Urothelium cell line (cell line): ENCODE measurements at regions not wholly inside any gene's neighbourhood (a gene's known extent, or its start where the extent isn't known, plus 50 kb on each side); places are given as distances from the start of the nearest gene placed in this dataset.
"Not testable (repeated sequence)": the region's sequence is repeated elsewhere in the genome, so short reads cannot be mapped to it uniquely, and the experiment has no call there.

Experiments
- DNase-seq: peaks from one replicate; pipeline ENCODE4 v3.0.0; 2011; ENCODE audit warnings: low spot score, mixed read lengths
- FAIRE-seq: peaks from 2 replicates; lab custom pipeline; 2011; peaks lifted over from hg19 to GRCh38; lab: Jason Lieb, UNC

GRCh38 chr6:115814907-115815306, 245.8 kb downstream of the FRK start:
- FAIRE-seq = no peak
- no peak for DNase-seq

- DNase-seq (no peak), FAIRE-seq (no peak)
Measured at GRCh38 chr6:115811541-115811940, 249.2 kb downstream of the FRK start.

- no peak for DNase-seq
- FAIRE-seq = no peak
Measured at GRCh38 chr6:115798229-115798628, 262.5 kb downstream of the FRK start.

- no peak for FAIRE-seq
- no peak for DNase-seq
Measured at GRCh38 chr6:115796829-115797228, 263.9 kb downstream of the FRK start.

- DNase-seq (no peak), FAIRE-seq (no peak)
Measured at GRCh38 chr6:115796061-115796460, 264.6 kb downstream of the FRK start.

GRCh38 chr6:115783402-115784061, 277.2 kb downstream of the FRK start:
- no peak for DNase-seq

GRCh38 chr6:115782612-115783011, 278.1 kb downstream of the FRK start:
- DNase-seq = no peak
- FAIRE-seq = no peak

More at GRCh38 chr6:115783402-115784061, 277.2 kb downstream of the FRK start:
- FAIRE-seq = no peak

GRCh38 chr6:115773741-115774140, 286.9 kb downstream of the FRK start:
- FAIRE-seq (no peak), DNase-seq (no peak)

GRCh38 chr6:115770851-115771250, 289.8 kb downstream of the FRK start:
- FAIRE-seq (no peak), DNase-seq (no peak)

- DNase-seq (no peak), FAIRE-seq (no peak)
Measured at GRCh38 chr6:115768500-115768899, 292.2 kb downstream of the FRK start.

- no peak for FAIRE-seq
- DNase-seq = no peak
Measured at GRCh38 chr6:115767931-115768330, 292.8 kb downstream of the FRK start.

- DNase-seq (no peak), FAIRE-seq (no peak)
Measured at GRCh38 chr6:115766745-115767462, 293.8 kb downstream of the FRK start.

GRCh38 chr6:115765966-115766365, 294.7 kb downstream of the FRK start:
- FAIRE-seq (no peak), DNase-seq (no peak)

- FAIRE-seq = no peak
Measured at GRCh38 chr6:115759051-115759450, 301.6 kb downstream of the FRK start.

GRCh38 chr6:115753446-115753845, 307.2 kb downstream of the FRK start:
- FAIRE-seq (no peak), DNase-seq (no peak)

More at GRCh38 chr6:115759051-115759450, 301.6 kb downstream of the FRK start:
- no peak for DNase-seq

- FAIRE-seq (no peak), DNase-seq (no peak)
Measured at GRCh38 chr6:115750946-115751345, 309.7 kb downstream of the FRK start.

- DNase-seq = no peak
- no peak for FAIRE-seq
Measured at GRCh38 chr6:115750292-115750691, 310.4 kb downstream of the FRK start.

- DNase-seq (no peak), FAIRE-seq (no peak)
Measured at GRCh38 chr6:115747719-115748118, 313.0 kb downstream of the FRK start.

- not testable (repeated sequence) for FAIRE-seq
Measured at GRCh38 chr6:115746583-115746982, 314.1 kb downstream of the FRK start.

GRCh38 chr6:115740907-115741306, 319.8 kb downstream of the FRK start:
- FAIRE-seq = no peak
- no peak for DNase-seq

More at GRCh38 chr6:115746583-115746982, 314.1 kb downstream of the FRK start:
- not testable (repeated sequence) for DNase-seq

GRCh38 chr6:115735610-115736009, 325.1 kb downstream of the FRK start:
- DNase-seq = no peak
- no peak for FAIRE-seq

GRCh38 chr6:115733426-115733825, 327.3 kb downstream of the FRK start:
- DNase-seq (no peak), FAIRE-seq (no peak)
